HT1080 (cell line): ENCODE measurements at regions not wholly inside any gene's neighbourhood (a gene's known extent, or its start where the extent isn't known, plus 50 kb on each side); places are given as distances from the start of the nearest gene placed in this dataset.
A peak's percentile ranks its signal among the peaks of the same experiment; 100 is the strongest.
"Not testable (repeated sequence)": the region's sequence is repeated elsewhere in the genome, so short reads cannot be mapped to it uniquely, and the experiment has no call there.

Experiments
- DNase-seq: peaks from one replicate; pipeline ENCODE4 v3.0.0-alpha.2; 2015; ENCODE audit warnings: low read depth

DNA sequence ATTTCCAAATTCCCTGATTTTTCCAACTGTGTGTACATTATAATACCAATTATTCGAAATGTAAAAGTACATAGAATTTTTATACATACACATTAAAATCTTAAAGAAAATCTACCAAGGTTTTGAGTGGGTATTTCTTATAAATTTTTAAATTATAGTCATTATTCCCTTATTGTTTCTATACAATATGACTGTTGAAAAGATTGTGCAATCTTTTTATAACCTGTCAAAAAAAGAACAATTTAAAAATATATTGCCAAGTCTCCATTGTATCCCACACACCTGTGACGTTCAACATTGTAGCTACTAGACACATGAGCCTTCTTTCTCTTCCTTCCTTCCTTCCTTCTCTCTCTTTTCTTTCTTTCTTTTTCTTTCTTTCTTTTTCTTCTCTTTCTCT is 473.2 kb upstream of the CHRM3 start:
- DNase-seq, result no peak

DNA sequence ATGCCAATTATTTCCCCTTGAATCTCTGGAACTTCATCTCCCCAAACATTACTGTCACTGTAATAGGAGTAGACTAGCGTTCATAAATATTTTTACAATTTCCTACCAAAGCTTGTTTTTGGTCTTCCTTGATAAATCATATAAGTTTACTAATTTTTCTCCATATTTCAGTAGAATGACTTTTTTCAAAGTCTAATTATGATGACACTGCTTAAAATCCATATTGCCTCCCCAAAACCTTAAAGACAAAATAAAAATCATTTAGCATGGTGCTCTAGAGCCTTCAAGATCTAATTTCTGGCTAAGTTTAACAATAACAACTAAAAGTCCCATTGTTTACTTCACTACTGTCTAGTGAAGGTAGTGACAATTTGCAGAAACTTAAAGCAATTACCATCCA is 474.2 kb upstream of the CHRM3 start:
- DNase-seq, result no peak

DNA sequence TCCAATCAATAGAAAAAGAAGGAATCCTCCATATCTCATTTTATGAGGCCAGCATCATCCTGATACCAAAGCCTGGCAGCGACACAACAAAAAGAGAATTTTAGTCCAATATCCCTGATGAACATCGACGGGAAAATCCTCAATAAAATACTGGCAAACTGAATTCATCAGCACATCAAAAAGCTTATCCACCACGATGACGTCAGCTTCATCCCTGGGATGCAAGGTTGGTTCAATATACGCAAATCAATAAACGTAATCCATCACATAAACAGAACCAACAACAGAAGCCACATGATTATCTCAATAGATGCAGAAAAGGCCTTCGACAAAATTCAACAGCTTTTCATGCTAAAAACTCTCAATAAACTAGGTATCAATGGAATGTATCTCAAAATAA is 483.6 kb upstream of the CHRM3 start:
- DNase-seq, result not testable (repeated sequence)

DNA sequence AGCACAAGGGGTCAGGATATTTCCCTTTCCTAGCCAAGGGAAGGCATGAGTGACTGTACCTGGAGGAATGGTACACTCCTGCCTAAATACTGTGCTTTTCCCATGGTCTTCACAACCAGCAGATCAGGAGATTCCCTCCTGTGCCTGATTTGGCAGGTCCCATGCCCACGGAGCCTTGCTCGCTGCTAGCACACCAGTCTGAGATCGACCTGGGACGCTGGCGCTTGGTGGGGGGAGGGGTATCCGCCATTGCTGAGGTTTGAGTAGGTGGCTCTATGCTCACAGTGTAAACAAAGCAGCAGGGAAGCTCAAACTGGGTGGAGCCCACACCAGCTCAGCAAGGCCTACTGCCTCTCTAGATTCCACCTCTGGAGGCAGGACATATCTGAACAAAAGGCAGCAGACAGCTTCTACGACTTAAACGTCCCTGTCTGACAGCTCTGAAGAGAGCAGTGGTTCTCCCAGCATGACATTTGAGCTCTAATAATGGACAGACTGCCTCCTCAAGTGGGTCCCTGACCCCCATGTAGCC is 486.0 kb upstream of the CHRM3 start:
- DNase-seq, result no peak

DNA sequence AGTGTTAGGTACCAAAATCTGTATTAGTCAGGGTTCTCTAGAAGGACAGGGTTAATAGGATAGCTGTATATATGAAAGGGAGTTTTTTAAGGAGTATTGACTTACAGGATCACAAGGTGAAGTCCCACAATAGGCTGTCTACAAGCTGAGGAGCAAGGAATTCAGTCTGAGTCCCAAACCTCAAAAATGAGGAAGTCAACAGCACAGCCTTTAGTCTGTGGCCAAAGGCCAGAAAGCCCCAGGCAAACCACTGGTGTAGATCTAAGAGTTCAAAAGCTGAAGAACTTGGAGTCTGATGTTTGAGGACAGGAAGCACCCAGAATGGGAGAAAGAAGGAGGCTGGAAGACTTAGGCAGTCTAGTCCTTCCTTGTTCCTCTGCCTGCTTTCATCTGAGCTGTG is 487.5 kb upstream of the CHRM3 start:
- DNase-seq, result peak; percentile 30

DNA sequence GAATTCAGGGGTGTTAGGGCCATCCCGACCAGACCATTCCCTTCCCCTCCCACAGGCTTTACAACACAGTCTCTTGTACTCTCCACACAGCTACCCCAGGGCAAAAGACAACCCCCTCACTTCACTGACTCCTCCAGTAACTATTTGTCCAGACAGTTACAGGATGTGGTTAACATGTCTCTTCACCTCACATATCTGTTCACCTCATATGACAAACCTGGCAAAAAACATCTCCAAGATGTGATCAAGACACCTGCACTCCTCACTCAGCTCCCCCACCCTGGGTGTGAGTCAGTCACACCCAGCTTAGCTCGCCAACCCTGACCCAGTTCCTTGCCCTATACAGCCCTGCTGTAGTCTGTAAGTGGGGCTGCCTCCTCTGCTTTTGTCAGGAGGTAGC is 490.5 kb upstream of the CHRM3 start:
- peak; percentile 82 for DNase-seq

DNA sequence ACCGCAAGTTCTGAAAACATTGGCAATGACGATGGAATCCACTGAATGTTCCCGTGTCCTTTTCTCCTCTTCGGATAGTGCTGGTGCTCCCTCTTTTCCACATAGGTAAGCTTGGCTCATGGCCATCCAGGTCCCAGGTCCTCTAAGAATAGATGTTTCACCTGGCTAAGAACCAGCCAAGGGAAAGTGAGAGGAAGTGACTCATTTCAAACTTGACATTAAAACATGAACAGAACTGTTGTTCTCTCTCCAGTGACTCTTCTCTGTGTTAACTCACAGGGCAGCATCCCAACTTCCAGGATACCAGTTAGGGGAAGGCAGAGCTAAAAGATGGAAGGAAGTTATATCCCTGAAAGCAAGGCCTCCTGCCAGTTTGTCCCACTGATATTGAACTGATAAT is 493.8 kb upstream of the CHRM3 start:
- peak; percentile 90 for DNase-seq

DNA sequence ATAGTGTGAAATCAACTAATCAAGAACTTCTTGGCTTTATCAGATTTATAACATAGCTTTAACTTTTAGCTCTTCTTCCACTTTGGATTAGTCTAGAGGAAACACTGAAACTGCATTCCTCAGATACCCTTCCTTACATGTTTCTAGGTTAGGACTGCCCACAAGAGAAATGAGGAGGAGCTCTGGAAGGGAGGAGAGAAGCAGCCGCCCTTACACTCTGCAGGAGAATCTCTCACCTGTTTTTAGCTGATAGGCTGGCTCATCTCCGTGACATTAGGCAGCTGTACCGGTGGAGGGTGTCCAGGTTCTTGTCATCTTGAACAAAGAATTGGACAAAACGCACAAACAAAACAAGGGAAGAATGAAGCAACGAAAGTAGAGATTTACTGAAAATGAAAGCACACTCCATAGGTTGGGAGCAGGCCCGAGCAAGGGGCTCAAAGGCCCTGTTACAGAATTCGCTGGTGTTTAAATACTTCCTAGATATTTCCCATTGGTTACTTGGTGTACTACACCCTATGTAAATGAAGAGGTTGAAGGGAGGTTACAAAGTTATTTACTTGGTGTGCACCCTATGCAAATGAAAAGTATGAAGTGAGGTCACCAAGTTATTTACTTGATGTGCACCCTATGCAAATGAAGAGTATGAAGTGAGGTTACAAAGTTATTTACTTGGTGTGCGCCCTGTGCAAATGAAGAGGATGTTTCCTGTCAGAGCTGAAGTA is 524.9 kb upstream of the CHRM3 start:
- peak; percentile 10 for DNase-seq

DNA sequence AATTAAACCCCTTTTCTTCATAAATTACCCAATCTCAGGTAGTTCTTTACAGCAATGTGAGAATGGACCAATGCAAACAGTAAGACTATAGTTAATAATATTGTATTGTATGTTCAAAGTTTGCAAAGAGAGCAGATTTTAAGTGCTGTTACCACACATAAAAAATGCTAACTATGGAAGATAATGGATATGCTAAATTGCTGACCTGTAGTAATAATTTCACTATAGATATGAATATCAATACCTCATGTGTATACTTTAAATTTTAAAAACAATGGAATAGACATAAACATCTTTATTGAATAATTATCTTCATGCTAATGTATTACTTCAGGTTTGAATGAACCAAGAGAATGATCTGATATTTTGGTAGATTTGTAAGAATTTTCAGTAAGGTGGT is 552.4 kb upstream of the CHRM3 start:
- no peak for DNase-seq

DNA sequence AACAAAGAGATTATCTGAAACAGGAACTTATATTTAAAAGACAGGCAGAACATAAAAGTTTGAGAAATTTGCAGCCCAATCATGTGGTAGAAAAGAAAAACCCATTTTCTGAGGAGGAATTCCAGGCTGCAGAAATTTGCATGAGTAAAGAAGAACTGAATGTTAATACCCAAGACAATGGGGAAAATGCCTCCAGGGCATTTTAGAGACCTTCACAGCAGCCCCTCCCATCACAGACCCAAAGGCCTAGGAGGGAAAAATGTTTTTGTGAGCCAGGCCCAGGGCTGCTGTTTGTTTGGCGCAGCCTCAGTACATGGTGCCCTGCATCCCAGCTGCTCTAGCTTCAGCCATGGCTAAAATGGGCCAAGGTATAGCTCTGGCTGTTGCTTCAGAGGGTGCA is 554.3 kb upstream of the CHRM3 start:
- no peak for DNase-seq

DNA sequence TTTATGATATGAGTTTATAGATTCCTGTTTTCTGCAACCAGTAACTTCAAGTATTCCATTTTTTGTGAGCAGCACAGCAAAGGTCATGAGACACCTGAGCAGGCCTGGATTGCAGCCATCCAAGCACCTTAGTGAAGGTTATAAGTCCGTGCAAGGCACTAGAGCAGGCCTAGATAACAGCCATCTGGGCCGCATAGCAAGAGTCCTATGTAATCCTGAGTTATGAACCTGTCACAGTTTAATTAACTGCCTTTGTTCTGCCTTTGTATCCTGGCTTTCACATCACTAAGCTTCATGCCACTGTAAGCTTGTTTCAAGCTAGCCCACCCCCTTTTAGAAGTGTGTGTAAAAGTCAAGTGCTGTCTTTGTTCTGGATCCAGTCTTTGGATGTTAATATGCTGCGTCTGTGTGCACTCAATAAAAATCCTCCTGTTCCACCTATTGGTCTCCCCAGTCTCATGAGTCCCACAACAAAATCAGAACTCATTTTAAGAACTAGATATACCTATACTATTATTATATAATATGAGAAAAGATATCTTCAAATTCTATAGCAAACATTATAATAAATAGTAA is 556.2 kb upstream of the CHRM3 start:
- DNase-seq, result no peak

DNA sequence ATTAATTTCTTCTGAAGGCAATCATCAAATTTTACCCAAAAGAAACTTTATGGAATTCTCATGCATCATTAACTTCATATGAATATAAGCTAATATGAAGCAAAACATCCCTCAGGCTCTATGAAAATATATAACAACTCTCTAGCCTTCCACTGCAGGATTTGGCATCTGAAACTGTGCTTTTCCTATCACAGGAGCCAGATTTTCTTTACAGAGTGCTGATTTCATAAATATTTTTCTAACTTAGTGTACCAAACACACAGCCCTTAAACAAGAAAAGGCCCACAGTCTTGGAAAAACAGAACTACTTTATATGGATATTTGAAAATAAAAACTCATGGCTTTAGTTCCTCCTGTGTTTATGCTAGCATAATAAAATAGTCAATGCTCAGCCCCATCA is 559.5 kb upstream of the CHRM3 start:
- no peak for DNase-seq

DNA sequence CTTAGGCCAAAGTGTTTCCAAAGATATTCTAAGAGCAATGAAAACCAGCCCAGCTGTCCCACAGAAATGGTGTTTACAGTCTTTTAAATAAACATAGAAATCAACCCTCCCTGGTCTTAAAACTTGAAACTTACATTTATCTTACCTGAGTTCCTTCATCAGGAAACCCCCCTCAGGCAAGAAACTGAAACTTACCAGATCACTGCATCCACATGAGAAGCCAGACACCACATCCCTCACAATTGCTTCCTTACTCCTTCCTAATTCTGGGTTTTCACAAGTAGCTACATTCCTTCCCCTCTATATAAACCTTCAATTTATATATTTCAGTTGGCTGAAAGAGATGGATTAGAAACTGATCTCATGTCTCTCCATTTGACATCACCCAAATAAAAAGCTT is 563.0 kb upstream of the CHRM3 start:
- DNase-seq, result no peak

DNA sequence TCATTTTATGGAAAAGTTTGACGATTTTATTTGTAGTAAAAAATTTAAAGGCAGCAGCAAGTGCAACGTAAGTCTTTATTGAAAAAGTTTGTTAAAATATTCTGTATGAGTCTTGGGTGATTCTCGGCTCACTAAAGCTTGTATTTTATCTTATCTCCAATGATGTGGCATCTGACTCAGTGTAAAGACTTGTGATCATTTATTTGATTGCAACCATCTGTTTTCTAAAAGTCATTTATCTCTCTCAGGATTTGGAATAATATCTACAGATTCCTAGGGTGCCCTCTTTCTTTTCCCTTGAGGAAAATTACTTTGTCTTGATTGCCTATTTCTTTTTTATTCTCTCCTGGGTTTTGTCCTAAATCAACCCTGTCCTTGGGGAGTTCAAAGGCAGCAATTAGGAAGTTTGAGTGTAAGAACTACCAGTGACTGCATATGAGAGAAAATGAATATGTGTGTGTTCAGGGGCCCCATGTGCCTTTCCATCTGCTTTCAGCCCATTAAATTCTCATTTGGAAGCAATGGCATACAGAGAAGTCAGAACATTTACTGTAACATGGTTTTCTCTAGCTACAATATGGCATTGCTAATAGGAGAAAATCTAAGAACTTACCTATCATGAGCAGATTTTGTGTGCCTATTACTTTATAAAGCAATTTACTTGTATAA is 575.0 kb upstream of the CHRM3 start:
- no peak for DNase-seq

DNA sequence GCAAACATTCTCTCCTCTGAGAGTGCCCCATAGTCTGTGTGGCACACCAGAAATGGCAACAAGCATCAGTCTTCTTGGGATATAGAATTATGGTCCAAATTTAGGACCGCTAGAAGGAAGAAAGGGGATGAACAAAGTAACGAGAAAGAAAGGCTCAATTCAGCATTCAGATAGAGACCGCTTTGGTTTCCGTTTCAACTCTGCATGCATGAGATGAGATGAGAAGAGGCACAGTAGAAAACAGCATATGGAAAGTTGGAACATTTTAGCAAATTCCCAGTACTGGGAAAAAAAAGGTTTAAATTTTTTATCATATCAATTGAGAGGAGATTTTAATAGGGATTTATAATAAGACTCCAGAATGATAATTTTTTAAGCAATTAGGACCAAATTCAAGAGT is 595.5 kb upstream of the CHRM3 start:
- no peak for DNase-seq

DNA sequence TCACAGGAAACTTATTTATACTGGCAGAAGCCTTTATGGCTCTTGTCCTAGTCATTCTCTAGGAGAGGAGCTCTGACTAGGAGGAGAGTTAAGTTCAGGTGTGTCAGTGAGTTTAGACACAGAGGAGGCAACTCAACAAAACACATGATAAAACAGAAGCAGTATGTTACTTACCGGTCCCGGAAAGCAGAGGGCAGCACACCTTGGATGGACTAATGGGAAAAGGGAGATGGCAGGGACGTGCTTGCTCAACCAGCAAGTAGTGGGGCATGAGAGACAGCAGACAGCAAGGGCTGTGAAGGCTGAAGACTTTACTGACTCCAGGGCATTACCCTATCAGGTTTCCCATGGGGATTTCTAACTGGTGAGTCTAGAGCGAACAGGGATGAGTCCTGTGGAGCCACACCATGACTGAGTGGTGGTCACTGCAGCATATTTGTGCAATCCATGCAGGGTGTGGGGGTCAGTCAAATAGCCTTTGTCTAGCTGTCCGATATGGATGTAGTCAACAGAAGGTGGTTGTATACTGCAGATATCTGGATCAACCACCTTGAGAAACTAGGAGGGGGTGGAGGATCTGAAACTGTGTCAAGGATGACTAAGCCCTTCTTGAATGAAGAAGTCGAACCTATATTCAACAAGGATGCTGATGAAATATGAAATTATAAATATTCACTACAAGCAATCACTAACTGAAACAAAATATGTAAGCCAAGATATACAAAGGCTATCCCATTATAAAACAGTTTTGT is 596.3 kb upstream of the CHRM3 start:
- peak; percentile 5 for DNase-seq

DNA sequence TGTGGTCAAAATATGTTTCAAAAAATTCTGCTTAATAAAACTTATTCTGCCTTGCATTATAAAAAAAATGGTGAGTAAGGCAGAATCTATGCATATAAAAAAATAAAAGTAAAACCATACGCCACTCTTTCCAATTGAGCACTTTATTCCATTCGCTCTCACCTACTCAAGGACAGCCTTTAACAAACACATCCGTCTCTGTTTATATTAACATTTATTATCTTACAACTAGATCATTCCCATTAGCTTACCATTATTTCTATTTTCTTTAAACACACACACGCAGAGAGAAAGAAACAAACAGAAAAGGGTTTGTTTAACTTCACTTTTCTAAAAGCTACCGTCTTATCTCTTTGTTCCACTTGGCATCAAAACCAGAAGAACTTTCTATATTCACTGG is 598.9 kb upstream of the CHRM3 start:
- DNase-seq, result no peak

DNA sequence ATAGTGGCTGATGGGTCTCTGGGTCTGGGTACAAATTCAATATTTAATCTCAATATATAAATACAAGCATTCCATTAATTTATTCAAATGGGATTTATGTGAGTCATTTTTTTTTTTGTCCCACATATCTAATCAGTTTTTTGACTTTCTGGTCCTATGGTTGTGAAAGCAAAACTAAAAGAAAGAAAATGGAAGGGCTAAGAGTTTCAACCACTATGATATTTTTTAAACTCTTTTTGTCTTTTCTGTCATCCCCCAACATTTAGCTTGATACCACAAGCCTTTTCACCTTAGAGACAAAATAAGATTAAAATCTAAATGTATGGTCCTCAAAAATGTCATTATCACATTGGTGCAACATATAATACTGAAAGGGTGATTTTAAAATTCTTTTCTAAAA is 602.7 kb upstream of the CHRM3 start:
- DNase-seq, result no peak

DNA sequence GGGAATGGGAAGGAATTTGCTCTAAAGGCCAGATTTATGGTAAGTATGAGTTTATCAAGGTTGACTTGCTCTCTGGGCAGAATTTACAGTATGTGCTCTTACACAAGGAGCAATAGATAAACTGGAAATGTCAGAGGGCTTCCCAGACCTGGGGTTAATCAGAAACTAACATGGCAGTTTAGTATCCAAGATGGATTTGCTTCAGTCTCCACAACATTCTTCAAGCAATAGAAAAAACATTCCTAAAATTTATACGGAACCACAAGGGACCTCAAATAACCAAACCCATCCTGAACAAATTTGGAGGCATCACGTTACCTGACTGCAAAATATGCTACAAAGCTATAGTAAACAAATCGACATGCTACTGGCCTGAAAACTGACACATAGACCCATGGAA is 606.7 kb upstream of the CHRM3 start:
- no peak for DNase-seq

DNA sequence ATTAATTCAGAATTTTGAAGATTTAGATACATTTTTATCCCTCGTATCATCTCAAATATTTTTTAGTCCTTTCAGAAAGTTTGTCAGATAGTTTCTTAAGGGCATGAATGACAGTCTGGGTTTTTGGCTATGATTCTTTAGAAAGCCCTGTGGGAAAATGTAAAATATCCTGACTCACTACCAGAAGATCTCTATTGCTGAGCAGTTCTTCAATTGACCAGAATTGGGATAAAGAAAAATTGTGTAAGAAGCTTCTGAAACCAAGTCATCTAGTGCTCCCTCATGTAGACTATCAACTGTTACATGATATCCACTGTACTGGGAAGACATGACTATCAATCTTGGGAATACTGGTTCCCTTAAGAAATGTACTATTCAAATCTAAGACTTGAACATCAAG is 608.3 kb upstream of the CHRM3 start:
- DNase-seq, result no peak

DNA sequence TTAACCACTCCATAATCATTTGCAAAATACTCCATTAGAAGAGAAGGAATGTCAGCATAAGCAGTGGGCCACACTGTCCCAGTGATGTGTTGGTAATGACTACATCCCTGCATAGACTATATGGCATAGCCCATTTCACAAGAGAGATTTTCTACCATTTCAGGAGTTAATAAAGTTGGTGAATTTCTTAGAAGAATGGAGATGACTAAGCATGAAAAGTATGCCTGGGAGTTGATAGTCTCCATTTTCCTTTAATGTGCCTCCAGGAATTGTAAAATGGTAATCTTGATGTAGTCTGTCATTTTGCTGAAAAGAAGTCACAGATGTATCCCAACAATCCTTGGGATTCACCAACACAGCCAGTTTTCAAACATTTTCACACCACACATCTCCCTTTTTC is 608.8 kb upstream of the CHRM3 start:
- DNase-seq, result peak; percentile 3

DNA sequence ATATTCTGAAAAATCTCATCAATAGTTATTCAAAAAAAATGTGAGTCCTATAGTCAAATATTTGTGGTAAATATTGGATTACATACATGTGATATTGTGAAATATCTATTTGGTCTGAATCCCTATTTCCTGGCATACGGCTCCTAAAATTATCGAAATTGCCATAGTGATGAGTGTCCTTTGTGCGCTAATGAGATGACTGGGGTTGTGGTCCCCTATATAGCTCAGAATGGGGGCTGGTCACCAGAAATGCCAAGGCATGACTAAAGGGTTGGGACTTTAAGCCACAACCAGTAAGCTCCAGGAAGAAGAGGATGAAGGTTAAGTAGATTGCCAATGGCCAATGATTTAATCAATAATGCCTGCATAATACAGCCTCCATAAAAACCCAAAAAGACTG is 610.2 kb upstream of the CHRM3 start:
- DNase-seq, result no peak
